T-helper 17 cell (primary cell): ENCODE measurements at regions not wholly inside any gene's neighbourhood (a gene's known extent, or its start where the extent isn't known, plus 50 kb on each side); places are given as distances from the start of the nearest gene placed in this dataset.
"Not testable (repeated sequence)": the region's sequence is repeated elsewhere in the genome, so short reads cannot be mapped to it uniquely, and the experiment has no call there.

Experiments used
- ATAC-seq: fragments of 150-1000 bp; cut with Tn5 transposase; 2 replicates; pipeline ENCODE4 v1.10.0; 2021; ENCODE audit warnings: mild to moderate bottlenecking, moderate library complexity
- DNase-seq, 3 donors: peaks; one replicate each; pipeline versions ENCODE4 v3.0.0 to v3.0.0-alpha.2; 2020 to 2021
- H3K9me3 ChIP-seq: one replicate; pipeline ENCODE4 v1.7.0; 2013; ENCODE audit warnings: low read length, mild to moderate bottlenecking; ENCODE audit not compliant: control insufficient read depth, poor library complexity, severe bottlenecking
- H3K27ac Mint-ChIP-seq: one replicate; pipeline ENCODE4 v1.8.0; 2022; ENCODE audit warnings: mild to moderate bottlenecking, moderate library complexity, mixed read lengths
- H3K27me3 Mint-ChIP-seq: one replicate; pipeline ENCODE4 v1.8.0; 2022; ENCODE audit warnings: mixed read lengths
- H3K36me3 Mint-ChIP-seq: one replicate; pipeline ENCODE4 v1.8.0; 2022; ENCODE audit warnings: low read depth, mixed read lengths
- H3K4me1 Mint-ChIP-seq: one replicate; pipeline ENCODE4 v1.8.0; 2022; ENCODE audit warnings: mild to moderate bottlenecking, mixed read lengths
- H3K4me3 Mint-ChIP-seq: one replicate; pipeline ENCODE4 v1.8.0; 2022; ENCODE audit warnings: mild to moderate bottlenecking, moderate library complexity, mixed read lengths

GRCh38 chr7:136502162-136502561, 366.3 kb upstream of the CHRM2 start:
- no peak for ATAC-seq

GRCh38 chr7:136501151-136501550, 367.3 kb upstream of the CHRM2 start:
- Mint-ChIP-seq H3K27ac (no peak overlapping the region), H3K4me1 (no peaks in the 10 kb centered on the region), H3K4me3 (no peak overlapping the region), H3K36me3 (peaks cover 2% of the 10 kb centered on the region), H3K27me3 (no peaks in the 10 kb centered on the region)
- H3K9me3 ChIP-seq, result no peaks in the 10 kb centered on the region
- DNase-seq (no peak), ATAC-seq (no peak)

More at GRCh38 chr7:136502162-136502561, 366.3 kb upstream of the CHRM2 start:
- H3K27me3 Mint-ChIP-seq, result no peaks in the 10 kb centered on the region
- no peaks in the 10 kb centered on the region for H3K4me1 Mint-ChIP-seq
- peaks cover 2% of the 10 kb centered on the region for H3K36me3 Mint-ChIP-seq
- no peak overlapping the region for H3K27ac Mint-ChIP-seq
- no peaks in the 10 kb centered on the region for H3K9me3 ChIP-seq
- DNase-seq, result no peak
- H3K4me3 Mint-ChIP-seq, result no peak overlapping the region

DNA sequence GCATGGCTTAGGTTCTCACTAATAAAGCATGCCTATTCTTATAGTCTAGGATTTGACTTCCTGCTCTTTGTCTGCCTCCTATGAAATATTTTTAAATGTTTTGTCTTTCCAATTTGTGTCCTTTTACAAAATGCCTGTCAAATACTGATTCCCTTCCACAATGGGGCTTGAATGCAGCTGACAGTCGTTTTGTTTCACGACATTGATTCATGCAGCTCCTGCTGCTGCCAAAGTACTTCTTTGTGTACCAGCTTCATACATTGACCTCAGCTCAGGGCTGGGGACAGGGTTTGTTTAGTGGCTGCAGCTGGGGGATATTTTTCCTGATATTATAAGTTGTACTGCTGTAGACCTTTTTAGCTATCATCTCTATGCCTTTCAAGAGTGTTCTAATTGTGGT, 371.9 kb upstream of the CHRM2 start:
- no peaks in the 10 kb centered on the region for H3K9me3 ChIP-seq
- Mint-ChIP-seq H3K27ac (no peak overlapping the region), H3K4me3 (no peak overlapping the region), H3K27me3 (no peaks in the 10 kb centered on the region), H3K4me1 (no peaks in the 10 kb centered on the region), H3K36me3 (peaks cover 2% of the 10 kb centered on the region)
- no peak for DNase-seq
- ATAC-seq, result no peak

DNA sequence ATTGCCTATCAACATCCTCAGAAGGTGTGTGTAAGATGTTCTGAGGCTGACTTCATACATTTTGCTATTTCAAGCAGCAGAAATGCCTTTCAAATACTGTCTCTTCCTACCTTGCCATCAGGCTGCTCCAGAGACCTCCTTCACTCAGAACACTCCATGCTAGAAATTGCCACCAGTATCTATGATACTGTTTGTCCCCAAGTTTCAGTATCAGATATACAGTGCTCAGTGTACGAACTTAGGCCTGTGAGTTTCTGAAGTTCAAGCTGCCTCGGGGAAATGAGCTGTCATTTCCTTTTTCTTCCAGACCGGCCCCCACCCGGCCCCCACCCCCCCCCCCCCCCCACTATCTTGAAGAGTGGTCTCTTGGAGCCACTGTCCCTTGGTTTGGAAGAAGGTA, 373.4 kb upstream of the CHRM2 start:
- peaks cover 2% of the 10 kb centered on the region for H3K36me3 Mint-ChIP-seq
- DNase-seq (no peak), ATAC-seq (no peak)
- H3K4me1 Mint-ChIP-seq, result no peaks in the 10 kb centered on the region
- no peaks in the 10 kb centered on the region for H3K9me3 ChIP-seq
- no peak overlapping the region for H3K4me3 Mint-ChIP-seq
- no peak overlapping the region for H3K27ac Mint-ChIP-seq
- no peaks in the 10 kb centered on the region for H3K27me3 Mint-ChIP-seq

DNA sequence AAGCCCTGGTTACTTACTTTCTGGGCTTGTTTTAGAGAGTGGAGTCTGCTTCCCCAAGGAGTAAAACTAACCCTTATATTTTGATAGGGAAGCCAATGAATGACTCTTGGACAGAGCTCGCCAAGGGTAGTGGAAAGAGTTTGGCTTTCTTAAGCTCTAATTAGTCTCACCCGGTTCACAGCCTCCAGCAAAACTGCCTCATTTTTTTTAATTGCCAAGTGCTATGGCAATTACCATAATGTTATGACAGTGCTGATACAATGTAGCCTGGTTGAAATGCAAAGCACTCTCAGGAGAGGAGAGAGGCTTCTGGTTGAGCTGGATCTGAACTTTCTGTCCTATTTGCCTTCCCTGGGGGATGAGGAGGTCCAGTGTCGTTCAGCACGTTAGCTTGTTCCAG, 376.1 kb upstream of the CHRM2 start:
- Mint-ChIP-seq H3K27me3 (no peaks in the 10 kb centered on the region), H3K4me1 (no peaks in the 10 kb centered on the region), H3K4me3 (no peak overlapping the region), H3K27ac (no peak overlapping the region), H3K36me3 (no peaks in the 10 kb centered on the region)
- no peaks in the 10 kb centered on the region for H3K9me3 ChIP-seq
- ATAC-seq, result no peak
- DNase-seq, result no peak

- ATAC-seq, result no peak
- Mint-ChIP-seq H3K36me3 (no peaks in the 10 kb centered on the region), H3K4me1 (no peaks in the 10 kb centered on the region), H3K27ac (no peak overlapping the region), H3K27me3 (no peaks in the 10 kb centered on the region), H3K4me3 (no peak overlapping the region)
- no peaks in the 10 kb centered on the region for H3K9me3 ChIP-seq
- no peak for DNase-seq
These were observed 378.6 kb upstream of the CHRM2 start for GRCh38 chr7:136489808-136490207.

- Mint-ChIP-seq H3K4me1 (no peaks in the 10 kb centered on the region), H3K4me3 (no peak overlapping the region), H3K36me3 (no peaks in the 10 kb centered on the region), H3K27me3 (no peaks in the 10 kb centered on the region), H3K27ac (no peak overlapping the region)
- DNase-seq, result no peak
- no peak for ATAC-seq
- no peaks in the 10 kb centered on the region for H3K9me3 ChIP-seq
These were observed 387.6 kb upstream of the CHRM2 start for GRCh38 chr7:136480901-136481300.

GRCh38 chr7:136479922-136480321, 388.5 kb upstream of the CHRM2 start:
- Mint-ChIP-seq H3K4me3 (no peak overlapping the region), H3K27me3 (no peaks in the 10 kb centered on the region), H3K4me1 (no peaks in the 10 kb centered on the region), H3K36me3 (no peaks in the 10 kb centered on the region), H3K27ac (no peak overlapping the region)
- DNase-seq (no peak), ATAC-seq (no peak)
- no peaks in the 10 kb centered on the region for H3K9me3 ChIP-seq

GRCh38 chr7:136470179-136470578, 398.3 kb upstream of the CHRM2 start:
- Mint-ChIP-seq H3K4me1 (no peaks in the 10 kb centered on the region), H3K36me3 (no peaks in the 10 kb centered on the region), H3K27ac (no peak overlapping the region), H3K27me3 (no peaks in the 10 kb centered on the region), H3K4me3 (no peak overlapping the region)
- peaks cover 3% of the 10 kb centered on the region for H3K9me3 ChIP-seq
- ATAC-seq, result no peak
- DNase-seq, result no peak

DNA sequence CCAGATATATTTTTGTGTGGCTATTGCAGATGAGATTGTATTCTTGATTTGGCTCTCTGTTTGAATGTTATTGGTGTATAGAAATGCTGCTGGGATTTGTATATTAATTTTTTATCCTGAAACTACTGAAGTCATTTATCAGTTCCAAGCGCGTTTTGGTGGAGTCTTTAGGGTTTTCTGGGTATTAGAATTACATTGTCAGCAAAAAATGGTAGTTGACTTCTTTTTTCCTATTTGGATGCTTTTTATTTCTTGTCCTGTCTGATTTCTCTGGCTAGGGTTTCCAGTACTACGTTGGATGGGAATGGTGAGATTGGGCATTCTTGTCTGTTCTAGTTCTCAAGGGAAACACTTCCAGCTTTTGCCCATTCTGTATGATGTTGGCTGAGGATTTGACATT, 415.5 kb upstream of the CHRM2 start:
- Mint-ChIP-seq H3K27me3 (no peaks in the 10 kb centered on the region), H3K4me3 (no peak overlapping the region), H3K4me1 (no peaks in the 10 kb centered on the region), H3K36me3 (peaks cover 2% of the 10 kb centered on the region), H3K27ac (no peak overlapping the region)
- H3K9me3 ChIP-seq, result no peaks in the 10 kb centered on the region
- DNase-seq (no peak), ATAC-seq (no peak)

DNA sequence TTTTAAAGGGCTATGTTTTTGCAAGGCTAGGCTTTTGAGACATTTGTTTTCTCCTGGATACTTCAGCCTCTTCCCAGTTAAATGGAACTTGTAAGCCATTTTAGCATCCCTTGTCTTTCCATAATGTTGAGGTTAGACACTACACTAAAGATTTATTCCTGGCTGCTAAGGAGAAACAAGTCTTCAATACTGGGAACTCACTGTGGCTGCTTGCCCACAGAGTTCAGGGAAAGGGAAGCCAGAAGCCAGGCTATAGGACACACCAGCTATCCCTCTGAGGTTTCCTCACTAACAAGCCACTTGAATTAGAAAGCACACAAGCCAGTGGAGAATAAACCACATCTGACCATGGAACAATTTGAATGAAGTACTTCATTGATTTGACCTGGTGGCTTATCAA, 421.7 kb upstream of the CHRM2 start:
- H3K4me1 Mint-ChIP-seq, result no peaks in the 10 kb centered on the region
- no peak for DNase-seq
- H3K27ac Mint-ChIP-seq, result no peak overlapping the region
- H3K4me3 Mint-ChIP-seq, result no peak overlapping the region
- H3K27me3 Mint-ChIP-seq, result no peaks in the 10 kb centered on the region
- ATAC-seq, result no peak
- H3K36me3 Mint-ChIP-seq, result no peaks in the 10 kb centered on the region
- no peaks in the 10 kb centered on the region for H3K9me3 ChIP-seq

GRCh38 chr7:136441835-136442234, 426.6 kb upstream of the CHRM2 start:
- H3K36me3 Mint-ChIP-seq, result no peaks in the 10 kb centered on the region
- no peak overlapping the region for H3K4me3 Mint-ChIP-seq
- no peak overlapping the region for H3K27ac Mint-ChIP-seq
- H3K4me1 Mint-ChIP-seq, result no peaks in the 10 kb centered on the region
- H3K9me3 ChIP-seq, result no peaks in the 10 kb centered on the region
- no peaks in the 10 kb centered on the region for H3K27me3 Mint-ChIP-seq
- ATAC-seq (no peak), DNase-seq (no peak)

DNA sequence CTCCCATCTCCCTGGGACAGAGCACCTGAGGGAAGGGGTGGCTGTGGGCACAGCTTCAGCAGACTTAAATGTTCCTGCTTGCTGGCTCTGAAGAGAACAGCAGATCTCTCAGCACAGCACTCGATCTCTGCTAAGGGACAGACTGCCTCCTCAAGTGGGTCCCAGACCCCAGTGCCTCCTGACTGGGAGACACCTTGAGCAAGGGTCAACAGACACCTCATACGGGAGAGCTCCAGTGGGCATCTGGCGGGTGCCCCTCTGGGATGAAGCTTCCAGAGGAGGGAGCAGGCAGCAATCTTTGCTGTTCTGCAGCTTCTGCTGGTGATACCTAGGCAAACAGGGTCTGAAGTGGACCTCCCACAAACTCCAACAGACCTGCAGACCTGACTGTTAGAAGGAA, 436.7 kb upstream of the CHRM2 start:
- H3K27me3 Mint-ChIP-seq, H3K27ac Mint-ChIP-seq, H3K4me1 Mint-ChIP-seq, H3K9me3 ChIP-seq, DNase-seq, H3K36me3 Mint-ChIP-seq, ATAC-seq, H3K4me3 Mint-ChIP-seq: not testable (repeated sequence)

GRCh38 chr7:136424058-136424457, 444.4 kb upstream of the CHRM2 start:
- Mint-ChIP-seq H3K4me3 (no peak overlapping the region), H3K4me1 (no peaks in the 10 kb centered on the region), H3K36me3 (no peaks in the 10 kb centered on the region), H3K27me3 (no peaks in the 10 kb centered on the region), H3K27ac (no peak overlapping the region)
- ATAC-seq (no peak), DNase-seq (no peak)
- no peaks in the 10 kb centered on the region for H3K9me3 ChIP-seq

GRCh38 chr7:136419740-136420139, 442.6 kb upstream of the MTPN start:
- H3K4me3 Mint-ChIP-seq, H3K9me3 ChIP-seq, H3K27ac Mint-ChIP-seq, H3K27me3 Mint-ChIP-seq, ATAC-seq, H3K36me3 Mint-ChIP-seq, DNase-seq, H3K4me1 Mint-ChIP-seq: not testable (repeated sequence)
